Stimulated activated CD4-positive, alpha-beta T cell treated with anti-CD3 and anti-CD28 coated beads, Interleukin-1b, Interleukin-23, amount 100 ng/mL, for 24 hours (primary cell): ENCODE measurements at regions not wholly inside any gene's neighbourhood (a gene's known extent, or its start where the extent isn't known, plus 50 kb on each side); places are given as distances from the start of the nearest gene placed in this dataset.
"Not testable (repeated sequence)": the region's sequence is repeated elsewhere in the genome, so short reads cannot be mapped to it uniquely, and the experiment has no call there.

Experiments used
- DNase-seq, 4 experiments: peaks; one replicate each; pipeline ENCODE4 v3.0.0-alpha.2; 2020; ENCODE audit warnings: low read depth in 4 of 4, low spot score in 1 of 4

GRCh38 chr6:139990026-139990686 is 615.7 kb upstream of the CITED2 start:
- DNase-seq: no peak

- DNase-seq: no peak
Measured at GRCh38 chr6:139988685-139989084, 614.2 kb upstream of the CITED2 start.

- no peak for DNase-seq
Measured at GRCh38 chr6:139987091-139987490, 612.6 kb upstream of the CITED2 start.

- no peak for DNase-seq
Measured at GRCh38 chr6:139985236-139985815, 610.9 kb upstream of the CITED2 start.

- DNase-seq: no peak
Measured at GRCh38 chr6:139984317-139984716, 609.9 kb upstream of the CITED2 start.

- no peak for DNase-seq
Measured at GRCh38 chr6:139983555-139984276, 609.3 kb upstream of the CITED2 start.

GRCh38 chr6:139982652-139983295 is 608.3 kb upstream of the CITED2 start:
- DNase-seq: no peak

GRCh38 chr6:139982195-139982594 is 607.7 kb upstream of the CITED2 start:
- DNase-seq: no peak

- no peak for DNase-seq
Measured at GRCh38 chr6:139981768-139982181, 607.3 kb upstream of the CITED2 start.

- DNase-seq: no peak
Measured at GRCh38 chr6:139981066-139981624, 606.7 kb upstream of the CITED2 start.

GRCh38 chr6:139980631-139981030 is 606.2 kb upstream of the CITED2 start:
- not testable (repeated sequence) for DNase-seq

- DNase-seq: no peak
Measured at GRCh38 chr6:139979021-139979725, 604.7 kb upstream of the CITED2 start.

GRCh38 chr6:139977887-139978332 is 603.5 kb upstream of the CITED2 start:
- no peak for DNase-seq

- DNase-seq: no peak
Measured at GRCh38 chr6:139973669-139974344, 599.4 kb upstream of the CITED2 start.

GRCh38 chr6:139972116-139972515 is 597.7 kb upstream of the CITED2 start:
- no peak for DNase-seq

- no peak for DNase-seq
Measured at GRCh38 chr6:139970591-139970991, 596.1 kb upstream of the CITED2 start.

- no peak for DNase-seq
Measured at GRCh38 chr6:139967497-139967896, 593.0 kb upstream of the CITED2 start.

- DNase-seq: no peak
Measured at GRCh38 chr6:139965393-139965792, 590.9 kb upstream of the CITED2 start.

GRCh38 chr6:139964737-139965136 is 590.3 kb upstream of the CITED2 start:
- DNase-seq: no peak

- no peak for DNase-seq
Measured at GRCh38 chr6:139962654-139963347, 588.4 kb upstream of the CITED2 start.
